ENCODE measurements at regions not wholly inside any gene's neighbourhood (a gene's known extent, or its start where the extent isn't known, plus 50 kb on each side); places are given as distances from the start of the nearest gene placed in this dataset.

DNA sequence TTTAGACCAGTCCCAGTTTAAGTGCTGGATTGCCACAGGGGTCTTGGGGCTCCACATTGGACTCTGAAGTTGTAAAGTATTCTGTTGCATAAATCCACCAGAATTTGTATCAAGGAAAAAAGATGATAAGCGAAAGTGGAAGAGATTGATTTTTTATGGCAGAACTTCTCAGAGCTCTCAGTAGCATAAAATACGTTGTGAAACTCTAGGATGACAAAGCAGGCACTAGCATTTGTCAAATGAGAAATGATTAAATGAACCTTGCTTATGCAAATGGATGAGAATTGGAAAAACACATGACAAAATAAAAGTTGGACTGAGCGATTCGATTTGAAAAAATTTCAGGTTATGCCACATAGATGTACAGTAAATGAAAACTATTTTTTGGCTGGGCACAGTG is 253.8 kb upstream of the RAB4A start:
- TF ChIP-seq, protein P1, sequence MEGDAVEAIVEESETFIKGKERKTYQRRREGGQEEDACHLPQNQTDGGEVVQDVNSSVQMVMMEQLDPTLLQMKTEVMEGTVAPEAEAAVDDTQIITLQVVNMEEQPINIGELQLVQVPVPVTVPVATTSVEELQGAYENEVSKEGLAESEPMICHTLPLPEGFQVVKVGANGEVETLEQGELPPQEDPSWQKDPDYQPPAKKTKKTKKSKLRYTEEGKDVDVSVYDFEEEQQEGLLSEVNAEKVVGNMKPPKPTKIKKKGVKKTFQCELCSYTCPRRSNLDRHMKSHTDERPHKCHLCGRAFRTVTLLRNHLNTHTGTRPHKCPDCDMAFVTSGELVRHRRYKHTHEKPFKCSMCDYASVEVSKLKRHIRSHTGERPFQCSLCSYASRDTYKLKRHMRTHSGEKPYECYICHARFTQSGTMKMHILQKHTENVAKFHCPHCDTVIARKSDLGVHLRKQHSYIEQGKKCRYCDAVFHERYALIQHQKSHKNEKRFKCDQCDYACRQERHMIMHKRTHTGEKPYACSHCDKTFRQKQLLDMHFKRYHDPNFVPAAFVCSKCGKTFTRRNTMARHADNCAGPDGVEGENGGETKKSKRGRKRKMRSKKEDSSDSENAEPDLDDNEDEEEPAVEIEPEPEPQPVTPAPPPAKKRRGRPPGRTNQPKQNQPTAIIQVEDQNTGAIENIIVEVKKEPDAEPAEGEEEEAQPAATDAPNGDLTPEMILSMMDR (IDR thresholded peaks at IDR 0.05) = no peak
- no peak for TF ChIP-seq POLR2A (IDR thresholded peaks at IDR 0.05)
